Kidney epithelial cell (primary cell): ENCODE measurements at regions not wholly inside any gene's neighbourhood (a gene's known extent, or its start where the extent isn't known, plus 50 kb on each side); places are given as distances from the start of the nearest gene placed in this dataset.

ENCODE experiments used
- DNase-seq: peaks from one replicate; pipeline ENCODE4 v3.0.0-alpha.2; 2010; ENCODE audit warnings: low read depth
- H3K27me3 ChIP-seq: 2 replicates; pipeline ENCODE4 v1.6.0; 2011; ENCODE audit warnings: low read length; ENCODE audit not compliant: control insufficient read depth, insufficient read depth
- H3K36me3 ChIP-seq: 2 replicates; pipeline ENCODE4 v1.5.1; 2011; ENCODE audit warnings: low read length; ENCODE audit not compliant: control insufficient read depth, insufficient read depth
- H3K4me3 ChIP-seq: 2 replicates; pipeline ENCODE4 v1.5.1; 2011; ENCODE audit warnings: low read depth, mild to moderate bottlenecking, control low read depth, low read length
- CTCF ChIP-seq: IDR thresholded peaks from 2 replicates; pipeline ENCODE4 v1.5.1; 2011; ENCODE audit warnings: mild to moderate bottlenecking, moderate library complexity, low read length, control low read depth, inconsistent platforms; ENCODE audit not compliant: insufficient read depth, poor library complexity, severe bottlenecking

DNA sequence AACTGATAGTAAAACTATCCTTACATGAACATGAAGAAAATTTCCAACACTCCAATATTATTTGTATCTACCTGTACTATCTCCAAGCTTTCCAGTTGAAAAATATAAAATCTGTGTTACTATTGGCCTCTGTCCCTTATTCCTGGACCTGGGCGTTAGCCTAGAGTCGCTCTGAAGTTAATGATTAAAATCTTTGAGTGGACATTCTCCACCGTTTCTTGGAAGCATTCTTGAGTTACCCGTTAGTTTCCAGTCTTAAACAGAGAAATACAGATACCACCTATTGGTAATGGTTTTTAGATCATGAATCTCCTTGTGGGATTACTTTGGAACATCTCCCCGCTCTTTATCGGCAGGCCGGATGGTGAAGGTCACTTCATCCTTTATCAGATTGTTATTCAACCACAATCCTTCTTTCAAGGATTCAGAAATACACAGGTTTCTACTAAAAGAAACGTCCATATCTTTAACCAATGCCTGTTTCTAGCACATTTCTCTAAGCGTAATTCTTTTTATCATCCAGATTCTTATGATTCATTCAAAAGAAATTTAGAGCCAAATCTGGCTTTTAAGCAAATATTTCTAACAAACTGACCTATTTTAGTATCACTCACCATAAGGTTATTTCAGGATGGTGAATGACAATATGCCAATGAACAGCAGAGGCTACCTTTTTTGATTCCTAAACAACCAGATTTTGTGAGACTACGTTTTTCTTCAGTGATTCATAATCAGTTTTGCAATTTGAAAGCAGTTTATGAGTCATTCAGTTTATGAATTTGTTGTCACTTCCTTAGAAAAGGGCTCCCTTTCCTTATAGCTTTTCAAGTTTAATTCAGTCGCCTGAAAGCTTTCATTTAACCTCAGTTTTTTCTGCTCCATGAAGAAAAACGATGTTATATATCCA, 70.2 kb upstream of the ERRFI1 start:
- no peaks in the 10 kb centered on the region for H3K27me3 ChIP-seq
- H3K4me3 ChIP-seq, result no peak overlapping the region
- DNase-seq, result no peak
- no peak for TF ChIP-seq CTCF
- no peaks in the 10 kb centered on the region for H3K36me3 ChIP-seq

GRCh38 chr1:8095584-8095983, 69.5 kb upstream of the ERRFI1 start:
- Histone ChIP-seq H3K27me3 (no peaks in the 10 kb centered on the region), H3K4me3 (no peak overlapping the region), H3K36me3 (no peaks in the 10 kb centered on the region)
- DNase-seq, result no peak
- no peak for TF ChIP-seq CTCF

- no peak for DNase-seq
- no peak for TF ChIP-seq CTCF
- Histone ChIP-seq H3K4me3 (no peak overlapping the region), H3K27me3 (no peaks in the 10 kb centered on the region), H3K36me3 (no peaks in the 10 kb centered on the region)
Observed at GRCh38 chr1:8094481-8095241, 68.6 kb upstream of the ERRFI1 start.

- no peak for DNase-seq
- no peak for TF ChIP-seq CTCF
- Histone ChIP-seq H3K36me3 (no peaks in the 10 kb centered on the region), H3K4me3 (no peak overlapping the region), H3K27me3 (no peaks in the 10 kb centered on the region)
Observed at GRCh38 chr1:8093221-8093980, 67.3 kb upstream of the ERRFI1 start.

DNA sequence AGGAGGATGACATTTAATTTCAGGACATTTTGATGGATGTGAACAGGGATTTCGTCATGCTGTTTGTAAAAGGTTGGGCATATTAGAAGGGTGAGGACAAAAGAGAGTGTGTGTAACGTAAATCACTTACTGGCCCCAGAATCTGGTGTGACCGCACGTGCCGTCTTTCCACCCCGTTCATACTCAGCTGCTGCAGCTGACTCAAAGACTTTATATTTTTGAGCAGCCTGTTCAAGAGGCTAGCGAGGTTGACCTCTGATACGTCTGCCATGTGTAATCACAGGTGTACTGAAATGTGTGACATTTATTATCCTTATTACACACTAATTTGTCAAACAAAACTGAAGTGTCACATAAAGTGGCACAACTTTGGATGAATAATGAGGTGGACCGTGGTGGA, 66.5 kb upstream of the ERRFI1 start:
- no peak for DNase-seq
- TF ChIP-seq CTCF, result no peak
- no peaks in the 10 kb centered on the region for H3K36me3 ChIP-seq
- H3K27me3 ChIP-seq, result no peaks in the 10 kb centered on the region
- H3K4me3 ChIP-seq, result no peak overlapping the region
